Tibial artery (tissue), 4 donors: ENCODE measurements at regions not wholly inside any gene's neighbourhood (a gene's known extent, or its start where the extent isn't known, plus 50 kb on each side); places are given as distances from the start of the nearest gene placed in this dataset.
"Not testable (repeated sequence)": the region's sequence is repeated elsewhere in the genome, so short reads cannot be mapped to it uniquely, and the experiment has no call there.

Experiments
- DNase-seq, 2 donors: peaks; one replicate each; pipeline ENCODE4 v3.0.0-alpha.2; 2019
- H3K27ac ChIP-seq, 2 donors: fragments of 200-600 bp; sonication (generic) in 1 of 2; 1 replicate in 1 of 2; 2 replicates in 1 of 2; pipeline ENCODE4 v1.5.1; 2018 to 2019; ENCODE audit warnings: mild to moderate bottlenecking in 1 of 2
- H3K27me3 ChIP-seq, 2 donors: fragments of 200-600 bp; sonication (generic) in 1 of 2; one replicate each; pipeline versions ENCODE4 v1.5.1 to v1.6.0; 2016 to 2019
- H3K36me3 ChIP-seq, 3 donors: fragments of 200-600 bp; sonication (generic) in 2 of 3; one replicate each; pipeline ENCODE4 v1.5.1; 2016 to 2019; ENCODE audit warnings: mild to moderate bottlenecking in 2 of 3
- H3K4me1 ChIP-seq, 4 donors: fragments of 200-600 bp; sonication (generic) in 2 of 4; 1 replicate in 3 of 4; 2 replicates in 1 of 4; pipeline ENCODE4 v1.5.1; 2016 to 2019
- H3K4me3 ChIP-seq, 2 donors: fragments of 200-600 bp; sonication (generic) in 1 of 2; 1 replicate in 1 of 2; 2 replicates in 1 of 2; pipeline ENCODE4 v1.5.1; 2018 to 2019; ENCODE audit warnings: mild to moderate bottlenecking in 2 of 2
- H3K9me3 ChIP-seq, 3 donors: fragments of 200-600 bp; sonication (generic) in 1 of 3; one replicate each; pipeline ENCODE4 v1.5.1; 2016 to 2019
- intact Hi-C: fragments of 100-400 bp; cut with DNase I; formaldehyde crosslinking; loops from one replicate; pipeline ENCODE4 v1.15.0; 2023; ENCODE audit warnings: low total_unique reads
- TF ChIP-seq, protein P1 (sequence below), 2 experiments: fragments of 200-600 bp in 1 of 2; fragments of 450-650 bp in 1 of 2; IDR thresholded peaks; one replicate each; pipeline ENCODE4 v1.5.1; 2017 to 2019; ENCODE audit warnings: antibody characterized with exemption in 2 of 2, mild to moderate bottlenecking in 1 of 2, moderate library complexity in 1 of 2

DNA sequence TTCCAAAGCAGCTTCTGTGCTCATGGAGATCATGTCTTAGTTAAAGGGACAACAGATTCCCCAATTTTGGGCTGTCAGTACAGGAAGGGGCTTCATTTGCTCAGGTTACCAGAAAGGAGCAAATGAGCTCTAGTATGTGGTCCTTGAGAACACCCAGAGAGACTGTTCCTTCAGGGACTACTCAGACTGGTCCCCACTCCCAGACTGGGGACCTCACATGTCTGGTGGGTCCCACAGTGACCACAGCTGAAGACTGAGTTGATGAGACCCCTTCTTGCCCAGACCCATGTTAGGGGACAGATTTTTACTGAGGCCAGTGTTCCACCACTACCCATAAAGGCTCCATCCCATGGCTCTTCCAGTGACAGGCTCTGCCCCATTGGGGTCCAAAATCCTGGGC, 1695.2 kb downstream of the TP53TG3F start:
- intact Hi-C loops = no loop called here
- Histone ChIP-seq H3K4me3 (no peak overlapping the region), H3K4me1 (no peaks in the 10 kb centered on the region), H3K9me3 (peaks cover 0 to 16% (median 13%) of the 10 kb centered on the region in 3 donors), H3K27me3 (no peaks in the 10 kb centered on the region), H3K36me3 (no peaks in the 10 kb centered on the region), H3K27ac (no peak overlapping the region)
- TF ChIP-seq, protein P1, sequence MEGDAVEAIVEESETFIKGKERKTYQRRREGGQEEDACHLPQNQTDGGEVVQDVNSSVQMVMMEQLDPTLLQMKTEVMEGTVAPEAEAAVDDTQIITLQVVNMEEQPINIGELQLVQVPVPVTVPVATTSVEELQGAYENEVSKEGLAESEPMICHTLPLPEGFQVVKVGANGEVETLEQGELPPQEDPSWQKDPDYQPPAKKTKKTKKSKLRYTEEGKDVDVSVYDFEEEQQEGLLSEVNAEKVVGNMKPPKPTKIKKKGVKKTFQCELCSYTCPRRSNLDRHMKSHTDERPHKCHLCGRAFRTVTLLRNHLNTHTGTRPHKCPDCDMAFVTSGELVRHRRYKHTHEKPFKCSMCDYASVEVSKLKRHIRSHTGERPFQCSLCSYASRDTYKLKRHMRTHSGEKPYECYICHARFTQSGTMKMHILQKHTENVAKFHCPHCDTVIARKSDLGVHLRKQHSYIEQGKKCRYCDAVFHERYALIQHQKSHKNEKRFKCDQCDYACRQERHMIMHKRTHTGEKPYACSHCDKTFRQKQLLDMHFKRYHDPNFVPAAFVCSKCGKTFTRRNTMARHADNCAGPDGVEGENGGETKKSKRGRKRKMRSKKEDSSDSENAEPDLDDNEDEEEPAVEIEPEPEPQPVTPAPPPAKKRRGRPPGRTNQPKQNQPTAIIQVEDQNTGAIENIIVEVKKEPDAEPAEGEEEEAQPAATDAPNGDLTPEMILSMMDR (IDR thresholded peaks at IDR 0.05) = no peak
- no peak for DNase-seq

DNA sequence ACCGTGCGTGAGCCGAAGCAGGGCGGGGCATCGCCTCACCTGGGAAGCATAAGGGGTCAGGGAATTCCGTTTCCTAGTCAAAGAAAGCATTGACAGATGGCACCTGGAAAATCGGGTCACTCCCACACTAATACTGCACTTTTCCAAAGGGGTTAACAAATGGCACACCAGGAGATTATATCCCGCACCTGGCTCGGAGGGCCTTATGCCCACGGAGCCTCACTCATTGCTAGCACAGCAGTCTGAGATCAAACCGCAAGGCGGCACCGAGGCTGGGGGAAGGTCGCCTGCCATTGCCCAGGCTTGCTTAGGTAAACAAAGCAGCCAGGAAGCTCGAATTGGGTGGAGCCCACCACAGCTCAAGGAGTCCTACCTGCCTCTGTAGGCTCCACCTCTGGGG, 1698.1 kb downstream of the TP53TG3F start:
- H3K27me3 ChIP-seq, intact Hi-C loops, H3K4me3 ChIP-seq, H3K36me3 ChIP-seq, H3K4me1 ChIP-seq, H3K27ac ChIP-seq: not testable (repeated sequence)
- H3K9me3 ChIP-seq = peaks cover 0 to 16% (median 13%) of the 10 kb centered on the region in 3 donors
- peak in 1 of 2 donors; percentile 42 for DNase-seq

DNA sequence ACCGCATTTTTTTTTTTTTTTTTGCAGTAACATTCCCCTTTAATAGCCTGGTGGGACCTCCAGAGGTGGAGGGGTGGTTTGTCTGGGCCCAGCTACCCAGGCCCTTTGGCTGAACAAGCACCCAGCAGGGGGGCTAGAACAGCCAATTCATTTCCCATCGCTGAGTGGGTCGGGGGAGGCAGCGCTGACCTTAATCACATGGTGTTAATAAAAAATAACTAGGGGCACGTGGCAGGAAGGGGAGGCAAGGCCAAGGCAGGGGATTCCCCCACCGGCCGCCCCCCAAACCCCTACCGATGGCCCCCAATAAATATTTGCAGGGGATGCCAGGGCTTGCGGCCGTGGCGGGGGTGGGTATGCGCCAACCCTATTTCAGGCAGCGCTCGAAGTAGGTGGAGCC, 1709.9 kb downstream of the TP53TG3F start:
- H3K4me1 ChIP-seq, H3K36me3 ChIP-seq, H3K4me3 ChIP-seq, H3K27ac ChIP-seq, DNase-seq, intact Hi-C loops, H3K27me3 ChIP-seq: not testable (repeated sequence)
- H3K9me3 ChIP-seq = peaks cover 0 to 12% (median 0%) of the 10 kb centered on the region in 3 donors

DNA sequence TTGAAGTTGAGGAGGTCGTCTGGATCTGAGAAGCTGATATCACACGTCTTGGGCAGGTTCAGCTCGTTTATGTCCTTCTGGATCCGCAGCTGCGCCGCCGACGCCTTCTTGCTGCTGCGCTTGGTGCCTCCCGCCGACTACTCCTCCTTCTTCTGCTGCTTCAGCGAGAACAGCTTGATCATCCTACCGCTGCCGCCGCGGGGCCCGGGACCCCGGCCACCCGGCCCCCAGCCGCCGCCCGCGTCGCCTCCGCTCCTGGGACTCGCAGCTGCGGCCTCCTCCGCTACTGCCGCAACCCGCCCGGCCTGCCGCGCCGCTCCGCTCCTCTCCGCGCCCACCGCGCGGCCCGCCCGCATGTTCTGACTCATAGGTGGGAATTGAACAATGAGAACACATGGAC, 1710.6 kb downstream of the TP53TG3F start:
- intact Hi-C loops, H3K27me3 ChIP-seq, H3K36me3 ChIP-seq, H3K4me1 ChIP-seq, DNase-seq, H3K27ac ChIP-seq, H3K4me3 ChIP-seq: not testable (repeated sequence)
- H3K9me3 ChIP-seq = peaks cover 0 to 12% (median 0%) of the 10 kb centered on the region in 3 donors

DNA sequence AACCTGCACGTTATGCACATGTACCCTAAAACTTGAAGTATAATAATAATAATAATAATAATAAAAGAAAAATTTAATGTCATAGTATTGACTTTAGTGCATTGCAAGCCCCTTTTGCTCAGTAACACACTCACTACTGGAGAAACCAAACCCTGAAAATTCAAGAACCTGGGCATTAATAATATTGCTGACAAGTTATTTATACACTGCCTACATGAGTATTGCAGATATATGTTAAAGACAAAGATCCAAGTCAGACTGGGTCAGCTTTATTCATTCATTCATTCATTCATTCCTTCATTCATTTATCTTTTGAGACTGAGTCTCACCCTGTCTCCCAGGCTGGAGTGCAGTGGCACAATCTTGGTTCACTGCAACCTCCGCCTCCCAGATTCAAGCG, 1711.2 kb downstream of the TP53TG3F start:
- intact Hi-C loops = no loop called here
- Histone ChIP-seq H3K9me3 (peaks cover 0 to 12% (median 0%) of the 10 kb centered on the region in 3 donors), H3K27ac (no peak overlapping the region), H3K27me3 (no peaks in the 10 kb centered on the region), H3K4me3 (no peak overlapping the region), H3K4me1 (no peaks in the 10 kb centered on the region), H3K36me3 (no peaks in the 10 kb centered on the region)
- TF ChIP-seq, protein P1 (IDR thresholded peaks at IDR 0.05) = no peak
- DNase-seq = no peak

DNA sequence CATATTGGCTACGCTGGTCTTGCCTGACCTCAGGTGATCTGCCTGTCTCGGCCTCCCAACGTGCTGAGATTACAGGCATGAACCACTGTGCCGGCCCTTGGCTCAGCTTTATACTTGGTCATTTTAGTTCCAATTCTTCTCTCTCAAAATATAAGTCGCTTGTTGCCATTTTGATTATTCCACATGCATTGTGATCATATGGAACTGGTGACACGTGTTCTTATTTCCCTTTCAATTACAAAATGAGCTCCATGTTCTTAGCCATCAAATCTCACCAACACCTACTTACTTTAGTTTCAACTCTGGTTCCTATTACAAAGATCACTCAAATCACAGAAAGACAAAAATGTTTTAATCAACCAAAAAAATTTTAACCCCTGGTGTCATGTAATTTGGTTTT, 1711.7 kb downstream of the TP53TG3F start:
- no peak for DNase-seq
- Histone ChIP-seq H3K27me3 (no peaks in the 10 kb centered on the region), H3K4me3 (no peak overlapping the region), H3K9me3 (peaks cover 0 to 12% (median 0%) of the 10 kb centered on the region in 3 donors), H3K4me1 (no peaks in the 10 kb centered on the region), H3K27ac (no peak overlapping the region), H3K36me3 (no peaks in the 10 kb centered on the region)
- intact Hi-C loops = no loop called here
- TF ChIP-seq, protein P1 (IDR thresholded peaks at IDR 0.05) = no peak

DNA sequence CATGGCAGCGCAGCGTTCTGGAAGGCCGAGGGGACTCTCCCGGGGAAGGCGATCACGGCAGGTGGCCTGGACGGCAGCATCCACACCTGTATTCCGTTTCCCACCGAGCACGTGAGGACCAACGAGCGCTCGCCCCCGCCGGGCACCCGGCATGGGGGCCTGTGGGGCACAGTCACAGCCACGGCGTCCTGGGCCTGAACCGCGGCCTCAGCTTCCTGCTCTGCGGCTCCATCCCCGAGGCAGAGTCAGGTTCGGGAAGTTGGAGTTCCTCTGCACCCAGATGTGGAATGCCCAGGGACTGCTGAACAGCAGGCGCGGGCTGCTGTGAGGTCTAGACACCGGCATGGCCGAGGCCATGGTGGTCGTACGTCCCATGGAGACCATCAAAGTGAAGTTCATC, 1713.9 kb downstream of the TP53TG3F start:
- H3K4me1 ChIP-seq = no peaks in the 10 kb centered on the region
- intact Hi-C loops = no loop called here
- DNase-seq = peak in 1 of 2 donors; percentile 55

More for the DNA sequence above, 1713.9 kb downstream of the TP53TG3F start:
- TF ChIP-seq, protein P1 (IDR thresholded peaks at IDR 0.05) = no peak
- no peaks in the 10 kb centered on the region for H3K36me3 ChIP-seq
- peaks cover 0 to 12% (median 0%) of the 10 kb centered on the region in 3 donors for H3K9me3 ChIP-seq
- H3K4me3 ChIP-seq = no peak overlapping the region
- no peaks in the 10 kb centered on the region for H3K27me3 ChIP-seq
- no peak overlapping the region for H3K27ac ChIP-seq
